Smooth muscle cell (in vitro differentiated cells): ENCODE measurements at regions not wholly inside any gene's neighbourhood (a gene's known extent, or its start where the extent isn't known, plus 50 kb on each side); places are given as distances from the start of the nearest gene placed in this dataset.
A peak's percentile ranks its signal among the peaks of the same experiment; 100 is the strongest.

Experiments
- DNase-seq: peaks from one replicate; lab custom pipeline; 2025; ENCODE audit not compliant: unreplicated experiment; lab: John Stamatoyannopoulos, UW
- H2AFZ ChIP-seq: fragments of 200-600 bp; sonication (generic); 2 replicates; pipeline ENCODE4 v1.6.0; 2016; ENCODE audit warnings: antibody characterized with exemption, low read depth, mild to moderate bottlenecking
- H3F3A ChIP-seq: fragments of 200-600 bp; sonication (generic); 2 replicates; pipeline ENCODE4 v1.6.0; 2017; ENCODE audit warnings: antibody characterized with exemption, low read depth
- H3K27ac ChIP-seq: fragments of 200-600 bp; sonication (generic); 2 replicates; pipeline ENCODE4 v1.5.1; 2016; ENCODE audit warnings: low read depth, mild to moderate bottlenecking
- H3K27me3 ChIP-seq: fragments of 200-600 bp; sonication (generic); 2 replicates; pipeline ENCODE4 v1.6.1; 2016; ENCODE audit warnings: low read depth, mild to moderate bottlenecking
- H3K36me3 ChIP-seq: fragments of 200-600 bp; sonication (generic); 2 replicates; pipeline ENCODE4 v1.5.1; 2016; ENCODE audit warnings: low read depth
- H3K4me1 ChIP-seq: fragments of 200-600 bp; sonication (generic); 2 replicates; pipeline ENCODE4 v1.5.1; 2016; ENCODE audit warnings: low read depth
- H3K4me2 ChIP-seq: fragments of 200-600 bp; sonication (generic); 2 replicates; pipeline ENCODE4 v1.6.0; 2016; ENCODE audit warnings: mild to moderate bottlenecking
- H3K4me3 ChIP-seq: fragments of 200-600 bp; sonication (generic); 2 replicates; pipeline ENCODE4 v1.5.1; 2016; ENCODE audit warnings: mild to moderate bottlenecking
- H3K79me2 ChIP-seq: fragments of 200-600 bp; sonication (generic); 2 replicates; pipeline ENCODE4 v1.6.0; 2016; ENCODE audit warnings: low read depth, mild to moderate bottlenecking
- H3K9ac ChIP-seq: fragments of 200-600 bp; sonication (generic); 2 replicates; pipeline ENCODE4 v1.6.0; 2016; ENCODE audit warnings: low read depth
- H3K9me3 ChIP-seq: fragments of 200-600 bp; sonication (generic); replicated peaks from 2 replicates; pipeline ENCODE4 v1.5.1; 2016; ENCODE audit warnings: low read depth
- H4K20me1 ChIP-seq: fragments of 200-600 bp; sonication (generic); 2 replicates; pipeline ENCODE4 v1.6.0; 2016; ENCODE audit warnings: low read depth
- WGBS: methylation state at CpG from one replicate; pipeline ENCODE4 v1.1.7; 2016; ENCODE audit warnings: low lambda C conversion rate; 5-methylcytosine and 5-hydroxymethylcytosine counted together
- TF ChIP-seq, protein P1 (sequence below): fragments of 200-600 bp; sonication (generic); IDR thresholded peaks from 2 replicates; pipeline ENCODE4 v1.5.1; 2017; ENCODE audit warnings: borderline replicate concordance, mild to moderate bottlenecking, antibody characterized with exemption; ENCODE audit not compliant: insufficient read depth, poor library complexity, severe bottlenecking

DNA sequence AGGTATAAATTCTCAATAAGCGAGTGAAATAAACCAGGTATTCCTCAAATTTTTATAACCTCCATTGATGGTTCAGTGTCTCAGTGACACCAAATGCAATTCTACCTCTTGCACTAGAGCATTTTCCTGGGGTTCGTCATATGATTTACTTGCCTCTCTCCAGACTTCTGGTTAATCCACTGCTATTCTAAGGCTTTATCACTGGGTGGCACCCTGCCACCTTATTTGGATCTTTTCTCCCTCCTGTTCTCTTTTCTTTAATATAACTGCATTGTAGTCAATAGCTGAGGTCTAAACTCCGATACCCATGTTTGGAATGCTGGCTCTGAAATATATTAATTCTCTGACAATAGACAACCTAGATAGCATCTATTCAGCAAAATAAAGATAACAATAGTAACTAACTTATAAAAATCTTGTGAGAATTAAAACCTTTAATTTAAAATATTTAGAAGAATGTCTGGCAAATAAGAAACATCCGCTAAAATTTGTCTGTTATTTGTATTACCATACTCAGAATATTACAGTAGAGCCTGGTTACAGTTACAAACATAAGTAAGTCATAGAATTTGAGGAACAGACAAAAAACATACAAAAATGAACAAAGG lies 436.4 kb downstream of the PLA2G4A start:
- no peak for DNase-seq
- WGBS, result 48% methylated on average over 4 of the region's 4 CpGs
- no peak overlapping the region for H2AFZ ChIP-seq
- TF ChIP-seq, protein P1, sequence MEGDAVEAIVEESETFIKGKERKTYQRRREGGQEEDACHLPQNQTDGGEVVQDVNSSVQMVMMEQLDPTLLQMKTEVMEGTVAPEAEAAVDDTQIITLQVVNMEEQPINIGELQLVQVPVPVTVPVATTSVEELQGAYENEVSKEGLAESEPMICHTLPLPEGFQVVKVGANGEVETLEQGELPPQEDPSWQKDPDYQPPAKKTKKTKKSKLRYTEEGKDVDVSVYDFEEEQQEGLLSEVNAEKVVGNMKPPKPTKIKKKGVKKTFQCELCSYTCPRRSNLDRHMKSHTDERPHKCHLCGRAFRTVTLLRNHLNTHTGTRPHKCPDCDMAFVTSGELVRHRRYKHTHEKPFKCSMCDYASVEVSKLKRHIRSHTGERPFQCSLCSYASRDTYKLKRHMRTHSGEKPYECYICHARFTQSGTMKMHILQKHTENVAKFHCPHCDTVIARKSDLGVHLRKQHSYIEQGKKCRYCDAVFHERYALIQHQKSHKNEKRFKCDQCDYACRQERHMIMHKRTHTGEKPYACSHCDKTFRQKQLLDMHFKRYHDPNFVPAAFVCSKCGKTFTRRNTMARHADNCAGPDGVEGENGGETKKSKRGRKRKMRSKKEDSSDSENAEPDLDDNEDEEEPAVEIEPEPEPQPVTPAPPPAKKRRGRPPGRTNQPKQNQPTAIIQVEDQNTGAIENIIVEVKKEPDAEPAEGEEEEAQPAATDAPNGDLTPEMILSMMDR, result peak; percentile 69
- H4K20me1 ChIP-seq, result no peaks in the 10 kb centered on the region
- no peaks in the 10 kb centered on the region for H3K27me3 ChIP-seq
- H3K36me3 ChIP-seq, result no peaks in the 10 kb centered on the region
- H3K4me3 ChIP-seq, result no peak overlapping the region
- no peaks in the 10 kb centered on the region for H3K79me2 ChIP-seq
- no peaks in the 10 kb centered on the region for H3K4me1 ChIP-seq
- H3K9ac ChIP-seq, result no peak overlapping the region
- H3K4me2 ChIP-seq, result peak overlapping the region; percentile 15
- no peak overlapping the region for H3K27ac ChIP-seq
- no peaks in the 10 kb centered on the region for H3K9me3 ChIP-seq
- H3F3A ChIP-seq, result no peaks in the 10 kb centered on the region

DNA sequence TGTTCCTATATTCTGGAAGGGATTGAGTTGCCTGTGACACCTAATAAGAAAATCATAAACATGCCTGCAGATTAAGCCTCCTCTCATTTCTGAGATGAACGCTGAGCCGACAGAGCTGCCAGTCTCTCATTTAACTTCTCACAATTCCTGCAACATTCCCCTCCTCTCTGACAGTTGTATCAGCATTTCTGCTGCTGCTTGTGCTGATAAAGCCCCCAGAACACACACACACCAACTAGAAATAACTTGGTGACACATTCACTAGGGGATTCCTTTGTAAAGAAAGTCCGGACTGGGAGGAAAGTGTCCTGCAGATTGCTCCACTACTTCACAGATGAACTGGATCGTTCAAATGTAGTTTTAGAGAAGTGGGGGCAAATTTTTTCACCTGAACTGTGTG lies 437.3 kb downstream of the PLA2G4A start:
- Histone ChIP-seq H3K4me2 (peak overlapping the region; percentile 66), H3K27me3 (no peaks in the 10 kb centered on the region), H3K9ac (no peak overlapping the region), H3K9me3 (no peaks in the 10 kb centered on the region), H3K4me1 (no peaks in the 10 kb centered on the region), H2AFZ (peak overlapping the region; percentile 89), H4K20me1 (no peaks in the 10 kb centered on the region), H3K4me3 (no peak overlapping the region), H3K27ac (no peak overlapping the region), H3F3A (no peaks in the 10 kb centered on the region), H3K36me3 (no peaks in the 10 kb centered on the region), H3K79me2 (no peaks in the 10 kb centered on the region)
- TF ChIP-seq, protein P1, result no peak
- 9% methylated on average over 4 of the region's 4 CpGs for WGBS
- no peak for DNase-seq

DNA sequence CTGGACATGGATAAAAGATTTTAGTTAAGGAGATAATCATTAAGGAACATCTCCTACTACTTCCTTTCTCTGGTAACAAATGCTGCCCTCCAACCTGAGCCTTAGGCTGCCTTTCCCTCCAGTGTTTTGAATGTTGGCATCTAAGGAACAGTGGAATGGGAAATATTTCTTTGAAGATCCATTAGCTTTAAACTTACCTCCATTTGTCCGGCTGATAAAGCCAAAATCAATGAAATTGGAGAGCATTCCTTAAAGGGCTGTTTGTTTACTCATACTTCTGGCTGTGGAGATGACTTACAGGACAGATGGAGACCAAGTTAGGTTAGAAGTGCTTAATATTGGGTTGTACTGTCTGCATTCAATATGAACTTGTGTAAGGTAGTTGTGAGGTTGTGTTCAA lies 439.1 kb downstream of the PLA2G4A start:
- H3K36me3 ChIP-seq, result no peaks in the 10 kb centered on the region
- no peaks in the 10 kb centered on the region for H3F3A ChIP-seq
- H3K79me2 ChIP-seq, result no peaks in the 10 kb centered on the region
- 28% methylated on average over 1 of the region's 1 CpG for WGBS
- no peak overlapping the region for H3K4me3 ChIP-seq
- H3K4me2 ChIP-seq, result no peak overlapping the region
- H3K4me1 ChIP-seq, result no peaks in the 10 kb centered on the region
- no peak for DNase-seq
- no peak overlapping the region for H2AFZ ChIP-seq
- no peak overlapping the region for H3K9ac ChIP-seq
- H3K9me3 ChIP-seq, result no peaks in the 10 kb centered on the region
- no peaks in the 10 kb centered on the region for H3K27me3 ChIP-seq
- no peaks in the 10 kb centered on the region for H4K20me1 ChIP-seq
- no peak overlapping the region for H3K27ac ChIP-seq
- TF ChIP-seq, protein P1, result no peak

DNA sequence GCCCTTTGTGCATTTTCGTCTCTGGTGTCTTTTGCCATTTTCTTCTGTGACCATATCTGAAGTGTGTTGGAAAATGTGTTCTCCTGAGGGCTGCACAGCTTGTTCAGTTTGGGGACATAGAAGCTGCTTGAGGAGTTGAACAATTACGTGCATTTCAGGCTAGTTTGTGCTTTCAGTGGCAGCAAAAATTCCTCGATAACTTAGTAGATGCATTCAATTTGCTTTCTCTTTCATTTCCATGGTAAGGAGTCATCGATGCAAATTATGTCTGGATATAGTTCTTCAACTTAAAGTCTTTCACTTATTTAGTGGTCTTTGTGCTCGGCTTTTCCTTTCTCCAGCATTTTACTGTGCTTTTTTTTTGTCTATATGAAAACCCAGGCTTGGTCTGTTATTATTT lies 441.5 kb downstream of the PLA2G4A start:
- Histone ChIP-seq H3K4me1 (no peaks in the 10 kb centered on the region), H3K36me3 (no peaks in the 10 kb centered on the region), H3K9ac (no peak overlapping the region), H3K79me2 (no peaks in the 10 kb centered on the region), H3K4me3 (no peak overlapping the region), H3K27ac (no peak overlapping the region), H2AFZ (peak overlapping the region; percentile 31), H3K27me3 (no peaks in the 10 kb centered on the region), H3K4me2 (no peak overlapping the region), H3F3A (no peaks in the 10 kb centered on the region), H4K20me1 (no peaks in the 10 kb centered on the region), H3K9me3 (no peaks in the 10 kb centered on the region)
- 81% methylated on average over 5 of the region's 5 CpGs for WGBS
- no peak for DNase-seq
- TF ChIP-seq, protein P1, result no peak
